Mesendoderm (in vitro differentiated cells): ENCODE measurements at regions not wholly inside any gene's neighbourhood (a gene's known extent, or its start where the extent isn't known, plus 50 kb on each side); places are given as distances from the start of the nearest gene placed in this dataset.
A peak's percentile ranks its signal among the peaks of the same experiment; 100 is the strongest.

Experiments
- DNase-seq: peaks from one replicate; pipeline ENCODE4 v3.0.0; 2013
- H2AK5ac ChIP-seq: 2 replicates; pipeline ENCODE4 v1.6.1; 2013; ENCODE audit warnings: low read length, inconsistent platforms
- H2BK120ac ChIP-seq: 2 replicates; pipeline ENCODE4 v1.6.1; 2013; ENCODE audit warnings: low read depth, mild to moderate bottlenecking, low read length, moderate library complexity, mixed read lengths
- H2BK15ac ChIP-seq: replicated peaks from 2 replicates; pipeline ENCODE4 v1.6.1; 2013; ENCODE audit warnings: low read depth, mild to moderate bottlenecking, moderate library complexity
- H2BK5ac ChIP-seq: 2 replicates; pipeline ENCODE4 v1.6.1; 2013; ENCODE audit warnings: low read length, inconsistent platforms
- H3K18ac ChIP-seq: 2 replicates; pipeline ENCODE4 v1.6.1; 2013; ENCODE audit warnings: mild to moderate bottlenecking, low read length, mixed read lengths
- H3K23ac ChIP-seq: one replicate; pipeline ENCODE4 v1.6.1; 2013; ENCODE audit warnings: low read length
- H3K27ac ChIP-seq: 2 replicates; pipeline ENCODE4 v1.5.1; 2013; ENCODE audit warnings: low read depth, mild to moderate bottlenecking, inconsistent platforms, low read length, moderate library complexity
- H3K27me3 ChIP-seq: 2 replicates; pipeline ENCODE4 v1.6.1; 2013; ENCODE audit warnings: low read length, control low read depth, mild to moderate bottlenecking, inconsistent platforms; ENCODE audit not compliant: insufficient read depth, poor library complexity
- H3K36me3 ChIP-seq: 2 replicates; pipeline ENCODE4 v1.6.1; 2013; ENCODE audit warnings: low read length, inconsistent platforms; ENCODE audit not compliant: control insufficient read depth, insufficient read depth
- H3K4ac ChIP-seq: one replicate; pipeline ENCODE4 v1.6.1; 2013; ENCODE audit warnings: low read depth, mild to moderate bottlenecking, low read length, moderate library complexity
- H3K4me1 ChIP-seq: 2 replicates; pipeline ENCODE4 v1.6.1; 2013; ENCODE audit warnings: low read depth, low read length, inconsistent platforms; ENCODE audit not compliant: control insufficient read depth
- H3K4me2 ChIP-seq: 2 replicates; pipeline ENCODE4 v1.6.1; 2013; ENCODE audit warnings: low read length
- H3K4me3 ChIP-seq: 2 replicates; pipeline ENCODE4 v1.5.1; 2013; ENCODE audit warnings: mild to moderate bottlenecking, low read length
- H3K56ac ChIP-seq: one replicate; pipeline ENCODE4 v1.6.1; 2013; ENCODE audit warnings: low read length
- H3K79me1 ChIP-seq: 2 replicates; pipeline ENCODE4 v1.6.1; 2013; ENCODE audit warnings: low read length, inconsistent platforms
- H3K79me2 ChIP-seq: 2 replicates; pipeline ENCODE4 v1.6.1; 2013; ENCODE audit warnings: mild to moderate bottlenecking, low read length; ENCODE audit not compliant: control insufficient read depth, insufficient read depth
- H3K9ac ChIP-seq: 2 replicates; pipeline ENCODE4 v1.6.1; 2013; ENCODE audit warnings: low read length, inconsistent platforms
- H4K5ac ChIP-seq: one replicate; pipeline ENCODE4 v1.6.1; 2013; ENCODE audit warnings: low read length
- H4K8ac ChIP-seq: one replicate; pipeline ENCODE4 v1.6.1; 2013; ENCODE audit warnings: low read depth, mild to moderate bottlenecking, control low read depth, low read length, moderate library complexity
- WGBS: extraction: QIAGEN DNeasy Blood & Tissue Kit; methylation state at CpG from one replicate; pipeline ENCODE4 v1.1.7; 2013; ENCODE audit warnings: low lambda C conversion rate, missing lambda C conversion rate; ENCODE audit not compliant: insufficient coverage; ENCODE audit errors: extremely low coverage; 5-methylcytosine and 5-hydroxymethylcytosine counted together

DNA sequence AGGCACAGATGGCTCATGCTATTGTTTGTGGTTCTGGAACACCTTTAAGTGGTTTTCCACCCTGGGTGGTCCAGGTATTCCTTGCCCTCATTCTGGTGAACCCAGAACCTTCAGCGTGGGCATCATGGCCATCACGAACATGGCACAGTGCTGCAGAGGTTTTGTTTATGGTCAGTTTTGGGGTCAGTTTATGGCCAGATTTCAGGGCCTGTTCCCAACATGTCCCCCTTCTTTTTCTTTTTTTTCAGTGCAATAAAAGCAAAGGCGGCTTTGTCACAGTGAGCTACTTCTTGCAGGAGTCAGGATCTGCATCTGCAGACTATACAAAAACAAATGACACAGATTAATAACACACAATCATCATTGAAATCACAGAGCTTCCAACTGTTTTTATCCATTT is 1085.0 kb upstream of the ALCAM start:
- H3K4me3 ChIP-seq = no peak overlapping the region
- no peaks in the 10 kb centered on the region for H3K79me2 ChIP-seq
- H2AK5ac ChIP-seq = no peak overlapping the region
- no peak overlapping the region for H4K8ac ChIP-seq
- no peak overlapping the region for H2BK120ac ChIP-seq
- H3K4me2 ChIP-seq = no peak overlapping the region
- no peaks in the 10 kb centered on the region for H3K27me3 ChIP-seq
- no peak overlapping the region for H3K9ac ChIP-seq
- H3K18ac ChIP-seq = no peak overlapping the region
- H3K4me1 ChIP-seq = no peaks in the 10 kb centered on the region
- H3K23ac ChIP-seq = no peak overlapping the region
- H4K5ac ChIP-seq = no peak overlapping the region
- no peak overlapping the region for H3K56ac ChIP-seq
- no peak overlapping the region for H2BK15ac ChIP-seq
- no peaks in the 10 kb centered on the region for H3K79me1 ChIP-seq
- H3K4ac ChIP-seq = no peak overlapping the region
- peak; percentile 5 for DNase-seq
- H3K27ac ChIP-seq = no peak overlapping the region
- H3K36me3 ChIP-seq = no peaks in the 10 kb centered on the region
- WGBS = no CpG with 5 or more reads among the region's 3 CpGs
- no peak overlapping the region for H2BK5ac ChIP-seq

DNA sequence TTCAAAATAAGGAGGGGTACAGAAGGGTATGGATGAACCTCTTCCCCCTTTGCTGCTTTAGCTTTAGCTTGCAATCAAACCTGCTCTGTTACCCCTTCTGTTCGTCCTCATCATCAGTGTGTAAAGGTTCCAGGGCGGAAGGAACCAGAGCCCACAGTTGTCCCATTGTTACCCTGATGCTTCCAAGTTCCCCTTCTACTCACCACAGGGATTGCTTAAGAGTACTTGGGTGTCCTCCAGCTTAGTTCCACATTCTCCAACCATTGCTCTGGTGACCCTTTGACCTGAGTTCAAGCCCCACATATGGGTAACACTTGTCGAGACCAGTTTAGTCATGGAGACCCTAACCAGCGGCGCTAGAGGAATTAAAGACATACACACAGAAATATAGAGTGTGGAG is 1080.1 kb upstream of the ALCAM start:
- no peaks in the 10 kb centered on the region for H3K79me2 ChIP-seq
- no peak overlapping the region for H3K56ac ChIP-seq
- H3K79me1 ChIP-seq = no peaks in the 10 kb centered on the region
- no peak for DNase-seq
- no peak overlapping the region for H3K9ac ChIP-seq
- H3K18ac ChIP-seq = no peak overlapping the region
- H3K27me3 ChIP-seq = no peaks in the 10 kb centered on the region
- H3K4ac ChIP-seq = no peak overlapping the region
- no CpG with 5 or more reads among the region's 5 CpGs for WGBS
- H2BK120ac ChIP-seq = no peak overlapping the region
- H3K36me3 ChIP-seq = no peaks in the 10 kb centered on the region
- H4K5ac ChIP-seq = no peak overlapping the region
- no peak overlapping the region for H3K4me3 ChIP-seq
- no peak overlapping the region for H3K4me2 ChIP-seq
- H3K4me1 ChIP-seq = no peaks in the 10 kb centered on the region
- H2BK15ac ChIP-seq = no peak overlapping the region
- no peak overlapping the region for H2BK5ac ChIP-seq
- H4K8ac ChIP-seq = no peak overlapping the region
- no peak overlapping the region for H2AK5ac ChIP-seq
- no peak overlapping the region for H3K23ac ChIP-seq
- H3K27ac ChIP-seq = no peak overlapping the region

DNA sequence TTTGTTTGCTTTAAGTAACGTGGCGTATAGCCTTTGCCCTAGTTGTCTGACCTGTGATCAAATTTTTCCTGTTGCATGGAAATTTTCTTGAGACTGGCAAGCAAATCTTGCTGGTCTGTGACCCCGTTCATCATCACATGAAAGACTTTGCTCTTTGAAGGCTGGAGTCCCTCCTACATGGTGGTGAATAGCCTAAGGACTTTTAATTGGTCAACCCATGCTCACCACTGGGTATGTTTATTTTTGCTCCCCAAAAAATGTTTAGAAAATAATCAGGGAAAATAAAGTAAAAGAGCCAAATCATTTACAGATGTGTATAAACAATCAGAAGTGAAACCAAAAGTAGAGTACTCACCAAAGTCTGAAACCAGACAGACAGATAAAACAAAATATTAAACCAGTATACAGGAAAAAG is 1075.3 kb upstream of the ALCAM start:
- no peak overlapping the region for H2BK120ac ChIP-seq
- H3K56ac ChIP-seq = no peak overlapping the region
- H4K5ac ChIP-seq = no peak overlapping the region
- H3K27ac ChIP-seq = no peak overlapping the region
- no peak overlapping the region for H3K18ac ChIP-seq
- WGBS = no CpG with 5 or more reads among the region's 3 CpGs
- H3K4ac ChIP-seq = no peak overlapping the region
- H2BK5ac ChIP-seq = no peak overlapping the region
- H3K4me2 ChIP-seq = no peak overlapping the region
- no peak for DNase-seq
- no peaks in the 10 kb centered on the region for H3K27me3 ChIP-seq
- no peaks in the 10 kb centered on the region for H3K36me3 ChIP-seq
- H3K23ac ChIP-seq = no peak overlapping the region
- H3K9ac ChIP-seq = no peak overlapping the region
- H3K4me1 ChIP-seq = no peaks in the 10 kb centered on the region
- no peak overlapping the region for H2AK5ac ChIP-seq
- no peak overlapping the region for H2BK15ac ChIP-seq
- H4K8ac ChIP-seq = no peak overlapping the region
- no peaks in the 10 kb centered on the region for H3K79me1 ChIP-seq
- H3K79me2 ChIP-seq = no peaks in the 10 kb centered on the region
- H3K4me3 ChIP-seq = no peak overlapping the region

DNA sequence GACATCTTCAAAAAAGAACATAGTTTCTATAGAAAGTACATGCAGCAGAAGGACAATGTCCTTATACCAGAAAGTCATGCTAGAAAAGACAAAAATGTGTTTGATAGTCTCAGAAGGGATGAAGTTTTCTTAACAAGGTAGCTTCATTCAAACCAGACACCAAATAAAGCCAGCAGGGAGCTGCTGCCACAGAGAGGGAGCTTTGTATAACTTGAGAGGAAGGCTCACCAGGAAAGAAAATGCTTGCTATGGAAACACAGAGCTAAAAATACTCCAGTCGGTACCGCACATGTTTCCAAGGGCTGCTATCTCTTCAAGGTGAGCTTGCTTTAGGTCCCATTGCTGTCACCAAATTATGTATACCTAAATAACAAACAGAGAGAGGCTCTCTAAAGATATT is 1074.8 kb upstream of the ALCAM start:
- H2BK5ac ChIP-seq = no peak overlapping the region
- H3K36me3 ChIP-seq = no peaks in the 10 kb centered on the region
- no peak overlapping the region for H3K4ac ChIP-seq
- H3K4me3 ChIP-seq = no peak overlapping the region
- no peaks in the 10 kb centered on the region for H3K79me2 ChIP-seq
- no peak overlapping the region for H4K5ac ChIP-seq
- H4K8ac ChIP-seq = peak overlapping the region; percentile 86
- no peak overlapping the region for H3K27ac ChIP-seq
- H3K4me2 ChIP-seq = no peak overlapping the region
- no peak for DNase-seq
- no peaks in the 10 kb centered on the region for H3K79me1 ChIP-seq
- H3K4me1 ChIP-seq = no peaks in the 10 kb centered on the region
- no peak overlapping the region for H3K23ac ChIP-seq
- H3K18ac ChIP-seq = no peak overlapping the region
- no peak overlapping the region for H3K56ac ChIP-seq
- no peaks in the 10 kb centered on the region for H3K27me3 ChIP-seq
- no peak overlapping the region for H2BK15ac ChIP-seq
- WGBS = no CpG with 5 or more reads among the region's 2 CpGs
- no peak overlapping the region for H2BK120ac ChIP-seq
- H2AK5ac ChIP-seq = no peak overlapping the region
- H3K9ac ChIP-seq = no peak overlapping the region

DNA sequence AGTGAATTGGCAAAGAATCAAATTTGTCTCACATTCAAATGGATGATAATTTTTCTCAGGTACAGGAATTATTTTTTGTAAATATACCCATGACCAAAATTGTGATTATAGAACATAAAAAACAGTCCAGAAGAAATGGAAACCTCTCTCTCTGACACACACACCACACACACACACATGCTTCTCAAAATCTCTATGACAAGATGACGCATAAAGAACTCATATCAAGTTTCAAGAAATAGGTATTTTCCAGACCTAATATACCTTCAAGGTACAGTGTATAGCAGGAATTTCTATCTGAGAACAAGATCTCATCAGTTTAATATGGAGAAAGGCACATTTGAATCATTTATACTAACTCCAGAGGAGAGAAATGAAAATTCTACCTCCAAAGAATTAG is 1069.1 kb upstream of the ALCAM start:
- Histone ChIP-seq H3K27me3 (no peaks in the 10 kb centered on the region), H4K5ac (no peak overlapping the region), H3K18ac (no peak overlapping the region), H3K27ac (no peak overlapping the region), H3K36me3 (no peaks in the 10 kb centered on the region), H4K8ac (no peak overlapping the region), H2BK120ac (no peak overlapping the region), H3K9ac (no peak overlapping the region), H3K23ac (no peak overlapping the region), H2AK5ac (no peak overlapping the region), H3K4me3 (no peak overlapping the region), H3K56ac (no peak overlapping the region), H3K4me2 (no peak overlapping the region), H2BK5ac (no peak overlapping the region), H3K4me1 (no peaks in the 10 kb centered on the region), H3K79me2 (no peaks in the 10 kb centered on the region), H3K4ac (no peak overlapping the region), H3K79me1 (no peaks in the 10 kb centered on the region), H2BK15ac (no peak overlapping the region)
- no CpG with 5 or more reads among the region's 1 CpG for WGBS
- DNase-seq = no peak

DNA sequence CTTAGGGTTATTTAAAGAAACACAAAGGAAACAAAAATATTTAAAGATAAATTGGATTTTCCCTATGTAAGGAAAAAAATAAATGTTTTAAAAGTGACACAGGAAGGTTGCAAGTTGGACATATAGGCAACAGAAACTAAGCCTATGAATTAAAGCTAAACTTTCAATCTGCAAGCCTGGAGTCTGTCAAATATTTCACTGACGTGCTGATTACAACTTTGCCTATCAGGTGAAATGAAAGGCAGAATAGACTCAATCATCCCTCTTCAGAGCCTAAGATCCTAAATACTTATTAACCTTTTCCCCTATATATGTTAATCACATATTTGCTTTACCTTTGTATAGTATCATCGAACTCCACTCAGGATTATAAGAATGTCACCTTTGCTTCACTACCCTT is 1068.0 kb upstream of the ALCAM start:
- no peak overlapping the region for H3K4me2 ChIP-seq
- H3K79me1 ChIP-seq = no peaks in the 10 kb centered on the region
- no peak overlapping the region for H3K27ac ChIP-seq
- no peak overlapping the region for H2BK120ac ChIP-seq
- H3K4me3 ChIP-seq = no peak overlapping the region
- H3K27me3 ChIP-seq = no peaks in the 10 kb centered on the region
- H3K9ac ChIP-seq = no peak overlapping the region
- H3K18ac ChIP-seq = no peak overlapping the region
- no peak overlapping the region for H3K4ac ChIP-seq
- no peak overlapping the region for H2AK5ac ChIP-seq
- no peak for DNase-seq
- no peak overlapping the region for H4K8ac ChIP-seq
- no peaks in the 10 kb centered on the region for H3K4me1 ChIP-seq
- H3K23ac ChIP-seq = no peak overlapping the region
- no peak overlapping the region for H2BK5ac ChIP-seq
- H3K36me3 ChIP-seq = no peaks in the 10 kb centered on the region
- WGBS = no CpG with 5 or more reads among the region's 2 CpGs
- H3K56ac ChIP-seq = no peak overlapping the region
- no peak overlapping the region for H4K5ac ChIP-seq
- no peaks in the 10 kb centered on the region for H3K79me2 ChIP-seq
- no peak overlapping the region for H2BK15ac ChIP-seq
